ENCODE measurements at regions not wholly inside any gene's neighbourhood (a gene's known extent, or its start where the extent isn't known, plus 50 kb on each side); places are given as distances from the start of the nearest gene placed in this dataset.

DNA sequence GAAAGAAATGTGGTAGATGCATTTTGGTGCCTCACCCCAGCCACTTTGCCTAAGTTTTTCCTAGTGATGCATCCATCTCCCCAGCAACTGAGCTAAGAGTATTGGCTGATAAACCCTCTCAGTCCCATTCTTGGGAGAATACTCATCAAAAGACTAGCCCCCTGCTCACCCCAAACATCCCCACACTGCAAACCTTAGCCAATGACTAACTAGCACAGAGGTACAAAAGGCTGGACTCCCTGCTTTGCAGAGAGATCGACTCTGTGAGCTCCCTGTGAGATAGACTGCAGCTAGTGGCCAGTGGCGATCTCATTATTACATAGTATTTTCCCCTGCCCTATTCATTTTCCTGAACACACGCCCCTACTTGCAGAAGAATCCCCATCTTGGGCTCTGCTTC, 155.3 kb downstream of the HHIPL2 start:
- TF ChIP-seq POLR2A (IDR thresholded peaks at IDR 0.05) (no peak), CTCF (IDR thresholded peaks at IDR 0.05) (no peak)
